ENCODE measurements at regions not wholly inside any gene's neighbourhood (a gene's known extent, or its start where the extent isn't known, plus 50 kb on each side); places are given as distances from the start of the nearest gene placed in this dataset.

GRCh38 chr13:72109863-72110262 lies 242.9 kb upstream of the DACH1 start:
- Mint-ChIP-seq H3K9me3 (peaks cover 0 to 9% (median 7%) of the 10 kb centered on the region in 7 donors), H3K36me3 (no peaks in the 10 kb centered on the region), H3K4me3 (no peak overlapping the region), H3K27ac (no peak overlapping the region), H3K27me3 (ENCODE audit: low read depth in 3 of 3) (no peaks in the 10 kb centered on the region), H3K4me1 (no peaks in the 10 kb centered on the region)
- no peaks in the 10 kb centered on the region for H3K27me3 ChIP-seq (ENCODE audit: control insufficient read depth in 2 of 2, insufficient read depth in 2 of 2, low read length in 2 of 2)
- H4K20me1 ChIP-seq (ENCODE audit: insufficient read depth, low read length): no peaks in the 10 kb centered on the region
- H3K9ac ChIP-seq (ENCODE audit: insufficient read depth, low read length, poor library complexity, severe bottlenecking): no peak overlapping the region
- WGBS (ENCODE audit: insufficient coverage): 80% methylated on average over 1 of the region's 4 CpGs
- intact Hi-C loops (cut with micrococcal nuclease): no loop called here
- TF ChIP-seq CTCF (IDR thresholded peaks at IDR 0.05): no peak
- no peaks in the 10 kb centered on the region for H3K9me3 ChIP-seq (replicated peaks in 1 of 2; ENCODE audit: control insufficient read depth in 1 of 2, insufficient read depth in 1 of 2, low read length in 2 of 2)
- H2AFZ ChIP-seq (ENCODE audit: insufficient read depth, low read depth, low read length, poor library complexity, severe bottlenecking): no peak overlapping the region
- H3K27ac ChIP-seq (ENCODE audit: low read depth in 1 of 2, low read length in 2 of 2): no peak overlapping the region
- H3K36me3 ChIP-seq (replicated peaks in 1 of 2; ENCODE audit: control insufficient read depth in 1 of 2, insufficient read depth in 2 of 2, low read length in 2 of 2): no peaks in the 10 kb centered on the region
- no peaks in the 10 kb centered on the region for H3K79me2 ChIP-seq (ENCODE audit: insufficient read depth, low read length)
- no peak for DNase-seq
- no peak overlapping the region for H3K4me2 ChIP-seq (replicated peaks; ENCODE audit: extremely low read depth, low read length, poor library complexity, severe bottlenecking)
- no peaks in the 10 kb centered on the region for H3K4me1 ChIP-seq (ENCODE audit: control insufficient read depth in 1 of 2, insufficient read depth in 2 of 2, low read length in 2 of 2)
- no peak overlapping the region for H3K4me3 ChIP-seq (replicated peaks in 1 of 3; ENCODE audit: low read depth in 2 of 3, low read length in 3 of 3)

- H2AFZ ChIP-seq (ENCODE audit: insufficient read depth, low read depth, low read length, poor library complexity, severe bottlenecking): no peak overlapping the region
- H3K4me3 ChIP-seq (replicated peaks in 1 of 3; ENCODE audit: low read depth in 2 of 3, low read length in 3 of 3): no peak overlapping the region
- no peaks in the 10 kb centered on the region for H3K27me3 ChIP-seq (ENCODE audit: control insufficient read depth in 2 of 2, insufficient read depth in 2 of 2, low read length in 2 of 2)
- no peak overlapping the region for H3K4me3 Mint-ChIP-seq
- no peak overlapping the region for H3K27ac ChIP-seq (ENCODE audit: low read depth in 1 of 2, low read length in 2 of 2)
- no peaks in the 10 kb centered on the region for H3K79me2 ChIP-seq (ENCODE audit: insufficient read depth, low read length)
- no peaks in the 10 kb centered on the region for H3K27me3 Mint-ChIP-seq (ENCODE audit: low read depth in 3 of 3)
- TF ChIP-seq CTCF (IDR thresholded peaks at IDR 0.05): no peak
- H3K9me3 Mint-ChIP-seq: peaks cover 0 to 10% (median 4%) of the 10 kb centered on the region in 7 donors
- intact Hi-C loops (cut with micrococcal nuclease): no loop called here
- no CpG with 5 or more reads among the region's 1 CpG for WGBS (ENCODE audit: insufficient coverage)
- DNase-seq: no peak
- H3K36me3 Mint-ChIP-seq: no peaks in the 10 kb centered on the region
- H3K4me1 Mint-ChIP-seq: no peaks in the 10 kb centered on the region
- H3K4me1 ChIP-seq (ENCODE audit: control insufficient read depth in 1 of 2, insufficient read depth in 2 of 2, low read length in 2 of 2): no peaks in the 10 kb centered on the region
- H3K27ac Mint-ChIP-seq: no peak overlapping the region
- H3K4me2 ChIP-seq (replicated peaks; ENCODE audit: extremely low read depth, low read length, poor library complexity, severe bottlenecking): no peak overlapping the region
- H3K36me3 ChIP-seq (replicated peaks in 1 of 2; ENCODE audit: control insufficient read depth in 1 of 2, insufficient read depth in 2 of 2, low read length in 2 of 2): no peaks in the 10 kb centered on the region
- no peak overlapping the region for H3K9ac ChIP-seq (ENCODE audit: insufficient read depth, low read length, poor library complexity, severe bottlenecking)
- H3K9me3 ChIP-seq (replicated peaks in 1 of 2; ENCODE audit: control insufficient read depth in 1 of 2, insufficient read depth in 1 of 2, low read length in 2 of 2): no peaks in the 10 kb centered on the region
- no peaks in the 10 kb centered on the region for H4K20me1 ChIP-seq (ENCODE audit: insufficient read depth, low read length)
These were observed 237.7 kb upstream of the DACH1 start for GRCh38 chr13:72104656-72105180.

Measured in CD14-positive monocyte (primary cell).